NOMO-1 (cell line): ENCODE measurements at regions not wholly inside any gene's neighbourhood (a gene's known extent, or its start where the extent isn't known, plus 50 kb on each side); places are given as distances from the start of the nearest gene placed in this dataset.
"Not testable (repeated sequence)": the region's sequence is repeated elsewhere in the genome, so short reads cannot be mapped to it uniquely, and the experiment has no call there.

Experiments
- DNase-seq, 2 experiments: peaks; one replicate each; lab custom pipeline; 2025; ENCODE audit not compliant: unreplicated experiment in 2 of 2; lab: John Stamatoyannopoulos, UW

DNA sequence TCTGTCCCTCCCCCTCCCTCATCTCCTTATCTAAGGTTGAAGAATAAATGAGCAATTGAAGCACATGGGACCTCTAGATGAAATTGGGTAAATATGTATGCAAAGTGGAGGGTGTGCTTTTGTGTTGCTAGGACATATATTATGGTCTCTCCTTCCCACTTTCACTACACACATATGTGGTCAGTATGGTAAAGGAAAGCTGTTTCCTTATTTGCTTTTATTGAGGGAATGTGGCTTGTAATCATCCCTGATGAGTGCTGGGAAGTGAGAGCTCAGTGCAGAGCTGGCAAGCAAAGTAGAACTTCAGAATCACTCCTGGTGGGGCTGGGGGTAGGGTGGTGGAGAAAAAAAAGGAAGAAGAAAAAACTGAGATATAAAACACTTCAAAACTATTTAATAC, 189.9 kb upstream of the ATP5MC3 start:
- DNase-seq: no peak

DNA sequence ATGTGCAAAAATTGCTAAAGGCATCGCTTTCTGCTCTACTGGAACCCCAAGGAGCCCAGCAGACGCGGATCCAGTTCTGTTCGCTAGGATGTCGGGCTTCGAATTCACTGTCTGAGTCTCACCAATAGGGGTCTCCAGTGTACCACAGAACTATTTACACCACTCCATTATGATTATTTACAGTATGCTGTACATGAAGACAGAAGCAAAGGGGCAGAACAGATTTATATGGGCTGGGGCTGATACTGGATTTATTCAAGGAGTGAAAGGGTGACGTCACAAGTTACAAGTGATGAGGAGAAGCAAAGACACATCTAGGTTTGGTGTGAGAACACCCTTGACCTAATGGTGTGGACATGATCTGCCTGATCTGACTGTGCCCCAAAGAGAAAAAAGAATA, 185.3 kb upstream of the ATP5MC3 start:
- peak in 1 of 2 experiments; percentile 52 for DNase-seq

DNA sequence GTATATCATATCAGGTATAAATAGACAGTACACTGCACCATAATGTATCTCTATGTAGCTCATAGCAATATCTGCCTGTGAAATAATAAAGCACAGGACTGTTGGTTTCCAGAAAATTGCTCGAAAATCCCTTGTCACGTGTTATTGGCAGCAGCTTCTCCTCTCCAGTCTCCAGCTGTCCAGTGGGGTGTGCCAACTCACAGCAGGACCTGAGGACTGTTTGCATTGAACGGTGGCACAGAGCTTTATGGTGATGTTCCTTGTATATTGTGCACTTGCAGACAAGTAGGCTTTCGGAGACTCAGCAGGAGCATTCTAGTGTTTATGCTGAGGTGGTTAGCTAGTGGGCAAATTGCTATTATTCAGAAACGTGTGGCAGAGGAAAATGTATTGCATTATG, 182.2 kb upstream of the ATP5MC3 start:
- no peak for DNase-seq

DNA sequence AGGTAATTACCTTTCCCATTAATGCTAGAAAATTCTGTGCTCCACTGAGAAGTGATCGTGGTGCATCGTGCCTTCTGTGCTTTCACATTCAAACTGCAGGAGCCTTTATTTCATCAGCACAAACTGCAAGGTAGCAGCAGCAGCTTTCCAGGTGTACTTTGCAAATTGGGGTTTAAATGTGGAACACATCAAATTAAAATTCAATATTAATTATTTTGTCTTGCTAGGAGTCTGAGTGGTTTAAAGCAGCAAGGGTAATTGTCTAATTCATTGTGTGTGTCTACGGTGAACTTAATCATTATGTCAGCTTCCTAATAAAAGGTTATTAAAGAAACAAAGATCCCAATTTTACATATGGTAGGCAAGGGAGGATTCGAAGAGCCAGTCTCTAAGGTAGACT, 180.8 kb upstream of the ATP5MC3 start:
- no peak for DNase-seq

DNA sequence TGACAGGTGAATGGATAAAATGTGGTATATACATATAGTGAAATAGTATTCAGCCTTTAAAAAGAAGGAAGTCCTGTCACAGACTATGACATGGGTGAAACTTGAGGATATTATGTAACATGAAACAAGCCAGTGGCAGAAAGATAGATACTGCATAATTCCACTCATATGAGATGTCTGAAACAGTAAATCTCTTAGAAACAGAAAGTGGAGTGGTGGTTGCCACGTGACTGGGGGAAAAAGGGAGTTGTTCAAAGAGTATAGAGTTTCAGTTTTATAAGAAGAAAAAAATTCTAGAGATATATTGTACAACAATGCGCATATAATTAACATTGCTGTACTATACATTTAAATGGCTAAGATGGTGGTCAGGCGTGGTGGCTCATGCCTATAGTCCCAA, 178.2 kb upstream of the ATP5MC3 start:
- no peak for DNase-seq

DNA sequence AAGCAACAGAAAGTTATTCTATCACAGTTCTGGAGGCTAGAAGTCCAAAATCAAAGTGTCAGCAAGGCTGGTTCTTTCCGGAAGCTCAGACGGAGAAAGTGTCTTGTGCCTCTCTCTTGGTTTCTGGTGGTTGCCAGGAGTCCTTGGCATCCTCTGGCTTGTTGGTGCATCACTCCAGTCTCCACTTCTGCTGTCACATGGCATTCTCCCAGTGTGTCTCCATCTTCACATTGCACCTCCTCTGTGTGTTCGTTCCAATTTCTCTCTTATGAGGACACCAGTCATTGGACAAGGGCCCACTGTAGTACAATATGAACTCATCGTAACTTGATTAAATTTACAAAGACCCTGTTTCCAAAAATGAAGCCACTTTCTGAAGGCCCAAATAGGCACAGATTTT, 175.4 kb upstream of the ATP5MC3 start:
- DNase-seq: no peak

DNA sequence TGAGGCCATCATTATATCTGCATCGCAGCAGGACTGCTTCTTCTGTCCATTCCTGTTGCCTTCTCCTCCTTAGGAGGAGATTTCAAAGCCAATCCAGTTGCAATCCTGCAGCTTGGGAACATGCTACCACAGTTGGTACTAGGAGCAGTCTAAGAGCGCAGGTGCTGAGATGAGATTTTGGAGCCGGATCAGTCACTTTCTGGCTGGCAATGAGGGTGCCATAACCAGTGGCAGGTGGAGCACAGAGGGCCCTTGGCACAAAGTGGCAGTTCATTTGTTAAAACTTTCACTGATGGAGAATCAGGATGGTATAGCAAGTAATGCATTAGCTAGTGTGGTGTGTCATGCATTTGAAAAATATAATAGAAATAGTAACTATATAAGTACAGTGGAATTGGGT, 173.7 kb upstream of the ATP5MC3 start:
- no peak for DNase-seq

DNA sequence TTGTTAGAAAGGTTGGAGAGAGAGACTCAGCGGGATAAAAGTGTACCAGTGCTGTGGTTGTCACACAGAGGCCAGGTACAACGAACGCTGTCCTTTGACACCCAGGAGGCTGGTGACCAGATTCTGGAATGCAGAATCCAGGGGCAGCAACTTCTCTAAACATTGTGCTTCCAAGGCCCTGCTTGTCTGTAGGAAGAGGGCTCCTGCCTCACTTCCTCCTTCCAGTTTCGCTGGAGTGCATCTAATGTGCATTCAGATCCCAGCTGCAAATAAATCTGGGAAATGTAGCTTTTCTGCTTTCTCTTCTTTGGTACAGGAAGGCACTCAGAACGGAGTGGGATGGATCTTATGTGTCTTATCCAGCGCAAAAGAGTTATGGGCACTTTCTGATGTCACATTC, 171.8 kb upstream of the ATP5MC3 start:
- peak in 1 of 2 experiments; percentile 11 for DNase-seq

DNA sequence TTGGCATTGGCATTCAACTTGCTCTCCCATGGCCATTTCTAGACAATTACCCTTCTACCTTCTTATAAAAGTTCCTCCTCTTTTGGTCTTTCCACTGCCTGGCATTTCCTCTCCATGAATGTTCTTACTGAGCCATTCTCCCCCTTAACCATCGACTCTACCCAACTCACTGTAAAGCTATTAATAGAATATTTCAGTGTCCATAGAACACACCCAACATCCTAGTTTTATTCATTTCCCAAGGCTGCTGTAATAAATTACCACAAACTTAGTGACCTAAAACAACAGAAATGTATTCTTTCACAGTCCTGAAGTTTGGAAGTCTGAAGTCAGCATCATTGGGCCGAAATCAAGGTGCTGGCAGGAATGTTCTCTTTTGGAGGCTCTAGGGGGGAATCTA, 170.0 kb upstream of the ATP5MC3 start:
- no peak for DNase-seq

DNA sequence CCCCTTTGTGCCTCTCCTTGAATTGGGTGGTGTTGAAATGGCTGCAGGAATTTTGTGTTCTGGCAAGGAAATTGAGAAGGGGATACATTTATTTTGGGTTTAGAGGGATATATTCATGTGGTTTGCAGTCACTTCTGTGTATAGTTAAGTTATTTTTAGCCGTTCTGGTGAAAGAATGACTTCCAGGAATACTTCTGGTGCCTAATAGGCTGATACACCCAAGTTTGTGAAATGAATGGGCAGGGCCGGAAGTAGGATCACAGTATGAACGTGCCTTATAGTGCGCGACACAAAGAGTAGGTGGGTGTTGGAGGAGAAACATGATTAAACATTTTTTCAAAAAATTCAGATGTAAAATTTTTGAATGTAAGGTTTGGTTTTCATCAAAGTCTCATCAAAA, 168.6 kb upstream of the ATP5MC3 start:
- no peak for DNase-seq

DNA sequence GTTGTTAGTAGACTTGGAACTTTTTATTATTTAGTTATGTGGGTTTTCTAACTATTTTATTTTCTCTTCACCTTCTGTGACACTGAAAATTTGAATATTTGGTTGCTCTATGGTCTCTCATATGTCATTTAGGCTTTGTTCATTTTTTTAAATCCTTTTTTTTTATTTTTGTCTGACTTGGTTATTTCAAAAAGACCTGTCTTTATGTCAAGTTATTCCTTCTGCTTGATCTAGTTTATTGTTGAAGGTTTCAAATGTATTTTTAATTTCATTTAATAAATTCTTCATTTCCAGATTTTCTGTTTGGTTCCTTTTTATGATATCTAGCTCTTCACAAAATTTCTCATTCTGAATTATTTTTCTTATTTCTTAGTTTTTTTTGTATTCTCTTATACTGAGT, 160.6 kb upstream of the ATP5MC3 start:
- no peak for DNase-seq

DNA sequence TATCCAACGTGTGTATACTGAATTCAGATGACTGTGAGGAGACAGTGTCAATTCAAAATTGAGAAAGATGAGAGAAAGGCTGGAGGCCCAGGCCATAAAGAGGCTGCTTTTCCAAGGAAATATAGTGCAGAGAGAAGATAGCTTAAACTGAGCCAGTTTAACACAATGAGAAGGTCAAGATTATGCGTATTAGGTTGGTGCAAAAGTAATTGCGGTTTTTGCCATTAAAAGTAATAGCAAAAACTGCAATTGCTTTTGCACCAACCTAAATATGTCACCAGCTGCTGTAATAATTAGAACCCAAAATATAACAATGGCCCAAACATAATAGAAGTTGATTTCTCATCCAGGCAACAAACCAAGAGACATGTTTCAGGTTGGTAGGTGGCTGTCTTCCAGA, 148.7 kb upstream of the ATP5MC3 start:
- DNase-seq: no peak

DNA sequence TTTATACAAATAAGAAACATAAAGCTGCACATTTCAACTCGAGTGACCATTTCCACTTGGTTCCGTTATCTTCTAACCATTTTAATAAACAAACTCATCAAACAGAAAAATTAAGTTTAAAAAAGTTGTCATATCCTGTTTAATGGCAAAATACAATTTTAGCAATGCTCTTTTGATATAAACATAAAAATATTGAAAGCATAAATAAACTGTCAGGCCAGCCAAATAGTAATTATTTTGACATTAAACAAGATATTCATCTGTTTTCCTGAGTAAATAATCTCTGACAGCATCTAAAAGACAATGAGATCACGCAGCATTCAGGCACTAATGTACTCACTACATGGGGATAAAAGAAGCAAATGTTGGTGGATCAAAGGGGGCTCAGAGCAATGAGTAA, 145.3 kb upstream of the ATP5MC3 start:
- no peak for DNase-seq

DNA sequence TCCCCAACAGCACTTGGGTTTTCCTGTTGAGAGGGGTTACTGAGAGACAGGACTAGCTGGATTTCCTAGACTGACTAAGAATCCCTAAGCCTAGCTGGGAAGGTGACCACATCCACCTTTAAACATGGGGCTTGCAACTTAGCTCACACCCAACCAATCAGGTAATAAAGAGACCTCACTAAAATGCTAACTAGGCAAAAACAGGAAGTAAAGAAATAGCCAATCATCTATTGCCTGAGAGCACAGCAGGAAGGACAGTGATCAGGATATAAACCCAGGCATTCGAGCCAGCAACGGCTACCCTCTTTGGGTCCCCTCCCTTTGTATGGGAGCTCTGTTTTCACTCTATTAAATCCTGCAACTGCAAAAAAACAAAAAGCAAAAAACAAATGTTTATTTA, 144.7 kb upstream of the ATP5MC3 start:
- DNase-seq: not testable (repeated sequence)

DNA sequence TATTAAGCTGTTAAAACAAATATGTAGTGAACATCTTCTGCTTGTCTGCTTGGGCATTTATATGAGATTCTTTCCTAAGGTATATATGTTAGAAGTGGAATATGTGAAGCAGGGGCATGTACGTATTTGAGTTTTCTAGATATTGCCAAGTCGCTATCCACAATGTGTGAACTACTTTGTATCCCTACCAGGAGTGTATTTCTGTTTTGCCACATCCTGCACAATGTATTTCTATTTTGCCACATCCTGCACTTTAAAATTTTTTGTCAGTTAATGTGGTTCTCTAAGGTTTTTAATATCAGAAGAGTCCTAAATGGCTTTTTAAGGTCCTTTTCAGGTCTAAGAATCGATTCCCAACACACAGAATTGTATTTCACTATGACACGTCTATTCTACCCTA, 141.7 kb upstream of the ATP5MC3 start:
- DNase-seq: no peak

DNA sequence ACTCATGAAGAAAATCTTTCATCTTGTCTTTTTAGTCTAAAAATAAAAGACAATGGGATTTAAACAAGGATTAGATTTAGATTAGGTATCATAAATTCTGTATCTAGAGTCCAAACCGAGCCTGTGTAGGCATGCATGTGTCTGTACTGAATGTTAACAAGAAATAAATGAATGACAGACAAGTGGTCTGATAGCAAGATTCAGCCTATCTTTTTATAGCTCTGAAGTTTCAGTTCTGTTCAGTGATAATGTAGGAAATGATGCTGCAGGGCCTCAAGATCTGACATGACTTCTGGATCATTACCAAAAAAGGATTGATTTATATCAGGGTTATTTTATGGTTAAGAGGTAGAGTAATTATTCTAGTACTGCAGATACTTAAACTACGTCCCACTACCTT, 137.0 kb upstream of the ATP5MC3 start:
- no peak for DNase-seq

DNA sequence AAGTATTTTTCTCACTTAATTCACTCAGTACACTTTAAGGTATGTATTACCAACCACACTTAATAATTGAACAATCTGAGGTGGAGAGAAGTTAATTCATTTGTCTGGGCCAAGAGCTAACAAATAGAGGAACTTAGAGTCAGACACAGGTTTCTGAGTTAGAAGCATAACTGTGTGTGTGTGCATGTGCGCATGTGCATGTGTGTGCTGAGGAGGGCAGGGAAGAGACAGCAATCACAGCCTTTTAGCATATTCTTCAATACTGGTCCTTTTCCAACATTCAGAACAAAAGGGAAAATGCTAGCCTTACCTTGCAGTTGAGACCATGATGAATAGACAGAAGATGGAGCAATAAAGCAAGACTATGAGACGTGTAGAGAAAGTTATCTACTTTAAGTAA, 136.2 kb upstream of the ATP5MC3 start:
- DNase-seq: no peak

DNA sequence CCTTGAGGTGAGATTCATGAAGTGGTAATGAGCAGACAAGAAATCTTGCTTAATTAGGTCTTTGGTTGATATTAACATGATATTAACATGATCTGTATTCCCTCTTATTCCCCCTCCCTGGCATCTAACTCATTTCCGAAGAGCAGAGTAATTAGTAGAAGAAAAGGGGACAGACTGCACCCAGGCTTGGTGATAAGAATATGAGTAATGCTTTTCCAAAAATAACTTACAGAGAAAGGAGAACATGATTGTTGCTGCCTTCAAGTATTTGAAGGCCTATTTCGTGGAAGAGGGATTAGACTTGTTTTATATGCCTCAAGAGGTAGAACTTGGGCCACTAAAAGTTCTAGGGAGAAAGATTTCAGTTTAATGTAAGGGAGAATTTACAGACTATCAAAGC, 130.6 kb upstream of the ATP5MC3 start:
- no peak for DNase-seq

DNA sequence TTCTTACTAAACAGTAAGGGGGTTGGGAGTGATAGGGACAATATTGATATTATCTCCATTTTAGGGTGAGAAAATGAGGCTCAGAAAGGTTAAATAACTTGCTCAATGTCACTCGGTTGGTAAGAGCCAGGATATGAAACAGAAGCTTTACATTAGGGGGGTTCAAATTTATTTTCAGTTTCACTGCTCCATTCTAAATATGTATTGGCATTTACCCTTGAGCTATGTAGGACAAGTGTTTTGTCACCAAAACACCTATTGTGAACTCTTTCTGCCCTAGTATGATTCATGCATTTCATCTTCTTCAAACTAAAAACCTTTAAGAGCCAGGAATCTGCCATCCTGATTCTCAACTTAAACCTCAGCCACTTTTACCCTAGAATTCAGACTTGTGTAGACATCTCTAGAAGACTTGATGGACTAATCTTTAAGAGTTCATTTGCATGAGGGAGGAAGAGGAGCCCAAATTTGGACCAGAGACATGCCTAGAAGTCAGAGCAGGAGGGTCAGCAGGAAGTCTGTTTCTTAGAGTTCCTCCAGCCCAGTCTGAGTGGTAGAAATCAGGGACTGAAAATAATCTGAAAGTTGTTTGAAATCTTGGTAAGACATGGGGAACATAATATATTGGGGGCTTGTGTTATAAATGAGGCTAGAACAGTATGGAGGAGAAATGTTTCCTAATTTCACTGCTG, 129.4 kb upstream of the ATP5MC3 start:
- DNase-seq: no peak

DNA sequence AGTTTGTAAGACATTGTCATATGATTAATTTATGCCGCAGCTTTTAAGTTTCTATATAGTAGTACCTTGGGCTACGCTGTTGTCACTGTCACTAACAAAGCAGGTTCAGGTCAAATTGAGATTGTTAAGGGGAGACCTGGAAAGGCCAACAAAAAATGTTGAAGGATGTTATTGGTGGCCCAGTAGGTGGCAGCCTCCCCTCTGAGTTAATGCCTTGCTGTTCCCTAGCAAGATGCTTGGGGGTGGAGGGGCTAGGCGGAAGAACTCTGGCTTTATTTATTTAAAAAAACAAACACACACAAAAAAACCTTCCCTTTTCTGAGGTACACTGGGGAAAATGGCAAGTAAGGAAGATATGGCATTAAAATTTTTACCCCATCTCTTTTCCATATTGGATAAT, 128.3 kb upstream of the ATP5MC3 start:
- peak in 1 of 2 experiments; percentile 31 for DNase-seq

DNA sequence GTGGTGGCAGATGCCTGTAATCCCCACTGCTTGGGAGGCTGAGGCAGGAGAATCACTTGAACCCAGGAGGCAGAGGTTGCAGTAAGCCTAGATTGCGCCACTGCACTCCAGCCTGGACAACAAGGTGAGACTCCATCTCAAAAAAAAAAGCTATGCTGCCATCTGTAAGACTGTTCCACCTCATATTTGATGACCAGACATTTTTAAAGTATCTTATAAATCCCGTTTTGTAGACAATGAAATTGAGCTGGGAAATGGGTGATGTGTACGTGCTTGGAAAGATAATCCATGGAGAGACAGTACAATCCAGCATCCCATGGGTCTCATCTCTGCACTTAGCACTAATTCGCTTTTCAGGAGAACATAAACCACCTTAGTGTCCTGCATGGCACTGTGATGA, 126.5 kb upstream of the ATP5MC3 start:
- no peak for DNase-seq

DNA sequence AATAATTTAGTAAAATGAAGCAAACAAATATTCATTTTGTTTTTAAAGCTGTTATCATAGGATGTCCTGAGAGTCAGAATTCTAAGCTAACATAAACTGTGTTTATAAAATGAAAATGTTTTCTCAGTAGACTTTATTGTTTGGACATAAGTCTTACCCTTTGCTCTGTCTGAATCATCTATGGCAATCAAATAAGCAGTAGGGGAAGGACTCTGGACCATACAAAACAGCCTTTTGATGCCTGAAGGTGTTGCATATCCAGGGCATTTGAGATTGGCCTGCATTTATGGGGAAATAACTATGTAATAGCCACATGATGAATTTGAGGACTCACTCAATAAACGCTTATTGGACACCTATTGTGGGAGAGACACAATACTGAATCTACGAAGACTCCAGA, 123.0 kb upstream of the ATP5MC3 start:
- no peak for DNase-seq

DNA sequence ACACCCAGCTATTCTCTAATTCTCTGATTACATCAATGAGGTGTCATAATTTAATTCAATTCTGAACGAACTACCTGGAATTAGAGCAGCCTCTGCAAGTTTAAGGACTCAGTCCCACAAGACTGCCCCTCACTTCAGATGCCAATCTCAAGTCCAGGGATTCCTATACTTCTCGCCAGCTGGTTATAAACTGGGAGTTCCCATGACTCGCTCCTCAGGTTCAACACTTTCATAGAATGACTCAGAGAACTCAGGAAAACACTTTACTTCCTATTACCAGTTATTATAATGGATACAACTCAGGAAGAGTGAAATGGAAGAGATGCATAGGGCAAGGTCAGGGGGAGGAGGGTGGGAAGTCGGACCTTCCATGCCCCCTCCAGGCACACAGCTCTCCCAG, 112.3 kb upstream of the ATP5MC3 start:
- DNase-seq: no peak
